NCI-H82 treated with DMSO at 0.1 percent for 48 hours (cell line): ENCODE measurements at regions not wholly inside any gene's neighbourhood (a gene's known extent, or its start where the extent isn't known, plus 50 kb on each side); places are given as distances from the start of the nearest gene placed in this dataset.
"Not testable (repeated sequence)": the region's sequence is repeated elsewhere in the genome, so short reads cannot be mapped to it uniquely, and the experiment has no call there.

ENCODE experiments used
- DNase-seq: peaks from one replicate; lab custom pipeline; 2025; ENCODE audit not compliant: unreplicated experiment; lab: John Stamatoyannopoulos, UW

DNA sequence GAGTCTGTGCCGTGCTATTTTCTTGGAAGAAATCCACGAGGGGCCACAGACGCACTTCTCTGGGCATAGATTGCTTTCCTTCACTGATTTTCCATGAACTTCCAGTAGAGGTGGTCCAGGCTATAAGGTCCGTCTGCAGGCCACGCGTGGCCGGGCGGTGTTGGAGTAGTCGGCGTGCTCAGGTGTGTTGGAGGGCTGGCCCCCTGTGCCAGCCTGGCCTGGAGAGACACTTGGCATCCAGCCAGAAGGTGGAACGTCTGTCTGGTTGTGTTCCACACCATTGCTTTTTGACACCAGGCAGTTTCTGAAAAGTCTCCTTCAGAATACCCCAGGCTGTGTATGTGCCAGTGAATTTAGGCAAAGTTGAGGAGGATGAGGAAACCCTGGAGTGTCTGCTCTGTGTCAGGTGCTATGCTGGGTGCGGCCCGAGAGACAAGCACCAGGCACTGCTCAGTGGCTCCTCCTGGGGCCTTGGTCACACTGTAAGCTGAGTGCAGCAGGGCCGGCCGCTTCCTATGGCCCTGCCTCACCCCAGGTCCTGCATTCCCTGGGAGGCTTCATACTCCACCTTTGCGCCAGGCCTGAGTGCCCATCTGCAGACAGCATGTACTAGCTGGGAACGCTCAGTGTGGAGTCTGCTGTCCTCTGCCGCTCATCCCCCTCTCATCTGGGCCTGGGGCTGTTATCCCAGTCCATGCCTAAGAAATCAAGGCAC is 52.1 kb upstream of the TAMM41 start:
- no peak for DNase-seq

GRCh38 chr3:11899389-11899788 is 52.7 kb upstream of the TAMM41 start:
- not testable (repeated sequence) for DNase-seq

- no peak for DNase-seq
Observed at GRCh38 chr3:11899826-11900225, 53.1 kb upstream of the TAMM41 start.

DNA sequence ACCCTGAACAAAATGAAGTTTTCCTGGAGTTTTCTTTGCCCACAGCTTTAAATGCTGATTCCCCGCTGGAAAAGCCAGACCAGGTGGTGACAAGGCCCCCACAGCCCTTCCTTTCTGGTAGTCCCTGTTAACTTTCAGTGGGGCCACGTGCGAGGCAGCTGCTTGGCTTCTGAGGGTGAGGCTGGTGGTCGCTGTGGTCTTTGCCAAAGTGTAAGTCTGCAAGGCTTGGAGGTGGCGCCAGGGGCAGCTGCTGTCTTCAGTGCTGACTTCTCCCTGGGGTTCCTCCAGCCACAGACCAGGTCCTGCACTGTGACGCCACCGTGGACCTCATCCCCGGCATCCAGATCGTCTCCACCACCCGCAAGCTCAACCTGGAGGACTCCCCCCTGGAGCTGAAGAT is 54.1 kb upstream of the TAMM41 start:
- DNase-seq: no peak

GRCh38 chr3:11901286-11901875 is 54.7 kb upstream of the TAMM41 start:
- DNase-seq: no peak

DNA sequence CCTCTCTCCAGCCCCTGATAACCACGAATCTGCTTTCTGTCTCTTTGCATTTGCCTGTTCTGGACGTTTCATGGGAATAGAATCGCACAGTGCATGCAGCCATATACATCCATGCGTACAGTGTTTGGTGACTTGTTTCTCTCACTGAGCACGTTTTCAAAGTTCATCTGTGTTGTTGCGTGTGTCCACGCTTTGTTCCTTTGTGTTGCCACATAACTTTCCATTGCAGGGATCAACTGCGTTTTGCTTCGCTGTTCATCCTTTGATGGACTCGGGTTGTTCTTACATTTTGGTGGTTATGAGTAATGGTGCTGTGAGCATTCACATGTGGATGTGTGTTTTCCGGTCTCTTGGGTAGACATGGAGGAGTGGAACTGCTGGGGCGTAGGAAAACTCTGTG is 56.4 kb upstream of the TAMM41 start:
- DNase-seq: no peak

DNA sequence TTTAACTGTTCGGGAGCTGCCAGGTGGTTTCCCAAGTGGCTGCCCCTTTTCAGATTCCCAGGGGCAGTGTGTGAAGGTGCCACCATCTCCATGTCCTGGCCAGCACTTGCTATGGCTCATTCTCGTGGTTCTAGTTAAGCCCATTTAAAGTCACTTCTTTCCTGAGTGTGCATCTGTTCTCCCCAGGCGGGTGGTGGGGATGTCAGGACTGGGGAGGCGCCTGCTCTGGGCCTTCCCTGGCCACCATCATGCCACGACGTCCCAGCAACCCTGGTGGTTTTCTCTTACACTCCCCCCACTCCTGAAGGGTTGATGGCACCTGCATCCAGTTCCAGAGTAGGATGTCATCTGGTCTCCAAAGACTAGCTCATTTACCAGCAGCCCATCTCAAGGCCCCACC is 56.8 kb upstream of the TAMM41 start:
- DNase-seq: no peak

DNA sequence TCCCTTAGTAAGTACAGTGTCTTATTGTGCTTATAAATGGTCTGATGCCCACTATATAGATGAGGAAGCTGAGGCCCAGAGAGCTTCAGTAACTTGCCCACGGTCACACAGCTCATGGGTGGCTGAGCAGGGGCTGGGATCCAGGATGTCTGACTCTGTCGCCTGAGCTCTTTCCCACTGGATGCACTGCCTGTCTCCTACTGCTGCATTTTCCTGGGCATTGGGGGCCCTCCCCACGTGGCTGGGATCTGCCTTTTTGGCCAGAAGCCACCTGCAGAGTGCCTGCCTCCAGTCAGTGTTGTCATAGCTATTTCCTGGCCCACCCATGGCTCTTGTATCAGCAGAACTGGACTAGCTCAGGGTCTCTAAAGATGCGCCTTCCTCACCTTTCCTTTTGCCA is 57.5 kb upstream of the TAMM41 start:
- no peak for DNase-seq

- DNase-seq: no peak
Observed at GRCh38 chr3:11906407-11906806, 59.7 kb upstream of the TAMM41 start.

DNA sequence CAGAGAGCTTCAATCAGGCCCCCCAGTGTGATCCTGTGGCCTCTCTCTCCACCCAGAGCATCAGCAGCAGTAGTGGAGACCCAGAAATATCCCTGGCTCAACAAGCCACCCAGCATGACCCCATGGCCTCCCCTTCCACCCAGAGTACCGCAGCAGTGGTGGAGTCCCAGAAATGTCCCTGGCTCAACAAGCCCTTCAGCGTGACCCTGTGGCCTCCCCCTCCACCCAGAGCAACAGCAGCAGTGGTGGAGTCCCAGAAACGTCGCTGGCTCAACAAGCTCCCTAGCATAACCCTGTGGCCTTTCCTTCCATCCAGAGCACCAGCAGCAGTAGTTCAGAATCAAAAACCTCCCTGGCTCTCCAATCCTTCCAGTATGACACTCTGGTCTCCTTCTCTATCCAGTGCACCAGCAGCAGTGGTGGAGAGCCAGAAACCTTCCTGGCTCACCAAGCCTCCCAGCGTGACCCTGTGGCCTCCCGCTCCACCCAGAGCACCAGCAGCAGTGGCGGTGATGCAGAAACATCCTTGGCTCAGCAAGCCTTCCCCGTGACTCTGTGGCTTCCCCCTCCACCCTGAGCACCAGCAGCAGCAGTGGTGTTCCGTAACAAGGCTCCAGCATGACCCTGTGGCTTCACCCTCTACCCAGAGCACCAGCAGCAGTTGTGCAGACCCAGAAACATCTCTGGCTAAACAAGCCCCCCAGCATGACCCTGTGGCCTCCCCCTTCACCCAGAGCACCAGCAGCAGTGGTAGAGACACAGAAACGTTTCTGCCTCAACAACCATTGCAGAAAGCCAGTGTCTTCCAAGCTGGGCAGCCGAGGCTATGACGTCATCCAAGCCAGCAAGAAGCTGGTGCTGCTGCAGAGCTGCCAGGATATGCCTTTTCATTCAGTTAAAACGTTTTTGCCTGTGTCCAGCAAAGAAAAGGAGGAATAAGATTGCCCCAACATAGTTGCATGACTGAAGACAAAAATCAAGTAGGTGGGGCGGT is 61.3 kb upstream of the TAMM41 start:
- no peak for DNase-seq

DNA sequence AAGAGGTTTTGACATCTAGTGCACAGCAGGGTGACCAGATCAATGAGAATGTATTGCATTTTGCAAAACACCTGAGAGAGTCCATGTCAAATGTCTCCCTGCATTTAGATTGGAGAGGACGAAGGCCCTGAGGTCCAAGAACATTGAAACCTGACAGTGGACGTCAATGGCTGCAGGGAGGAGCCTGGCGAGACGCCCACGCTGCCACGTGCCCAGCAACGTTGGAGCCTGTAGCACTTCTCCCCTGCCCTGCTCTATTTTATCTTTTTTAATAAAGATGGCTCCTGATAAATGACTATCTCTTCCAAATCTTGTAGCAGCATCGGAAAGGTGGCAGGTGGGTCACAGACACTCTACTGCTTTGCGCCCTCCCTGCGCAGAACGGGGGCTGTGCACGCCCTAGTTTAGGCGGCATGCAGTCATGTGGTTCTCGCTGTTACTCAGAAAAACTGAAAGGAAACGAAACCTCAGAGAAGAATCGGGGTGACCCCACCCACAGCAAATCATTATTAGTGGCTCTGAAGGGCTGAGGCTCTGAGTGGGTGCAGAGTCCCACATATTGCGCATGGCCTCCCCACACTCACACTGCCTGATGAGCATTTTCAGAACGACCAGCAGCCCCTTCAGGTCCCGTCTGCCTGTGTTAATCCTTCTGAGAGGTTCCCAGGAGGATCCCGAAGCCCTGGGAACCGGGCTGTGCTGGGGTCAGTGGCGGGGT is 62.5 kb upstream of the TAMM41 start:
- no peak for DNase-seq

DNA sequence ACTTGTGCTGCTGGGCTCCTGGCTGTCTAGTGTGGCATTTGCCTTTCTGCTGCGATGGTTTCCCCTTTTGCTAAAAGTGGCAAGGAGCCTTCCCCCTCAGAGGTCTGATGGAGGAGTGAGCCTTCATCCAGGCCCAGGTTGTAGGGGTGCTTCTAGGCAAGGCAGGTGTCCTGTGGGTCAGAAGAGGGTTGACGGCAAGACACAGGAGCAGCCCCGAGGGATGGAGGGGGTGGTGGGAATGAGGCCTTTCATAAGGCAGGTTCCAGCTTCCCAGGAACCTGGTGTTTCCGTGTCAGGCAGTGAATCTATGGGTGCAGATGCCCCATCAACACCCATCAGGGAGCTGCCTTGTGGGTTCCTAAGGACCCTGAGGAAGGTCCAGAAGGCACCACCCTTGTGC is 63.0 kb upstream of the TAMM41 start:
- no peak for DNase-seq

DNA sequence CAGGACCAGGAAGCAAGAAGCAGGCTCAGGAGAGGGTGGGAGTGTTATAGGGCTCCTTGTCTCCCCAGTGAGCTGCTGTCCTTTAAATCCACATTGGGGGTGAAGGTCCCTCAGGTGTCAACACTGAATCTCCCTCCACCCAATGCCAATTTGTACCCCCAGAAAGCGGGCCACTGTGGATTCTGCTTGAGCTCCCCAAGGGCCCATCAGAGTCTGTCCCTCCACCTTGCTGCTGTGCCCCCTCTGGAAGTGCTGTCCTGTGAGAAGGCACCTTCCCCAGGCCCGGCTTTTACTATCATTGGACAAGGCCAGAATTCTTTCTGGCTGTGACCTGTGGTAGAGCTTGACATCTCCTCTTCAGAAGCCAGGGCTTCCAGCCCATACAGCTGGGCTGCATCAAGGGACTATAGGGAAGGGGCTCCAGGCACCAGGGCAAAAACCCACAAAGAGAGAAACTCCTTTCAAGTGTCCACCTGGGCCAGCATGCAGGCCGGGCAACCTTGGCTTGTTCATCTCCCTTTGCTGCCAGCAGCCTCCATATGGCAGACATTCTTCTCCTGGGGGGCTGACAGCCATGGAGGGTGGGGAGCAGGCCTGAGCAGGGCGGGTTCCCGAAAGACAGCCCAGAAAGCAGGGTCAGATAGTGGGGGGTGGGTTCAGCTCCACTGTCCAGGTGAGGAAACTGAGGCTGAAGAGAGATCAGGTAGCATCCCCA is 63.7 kb upstream of the TAMM41 start:
- DNase-seq: not testable (repeated sequence)

GRCh38 chr3:11910971-11911531 is 64.4 kb upstream of the TAMM41 start:
- no peak for DNase-seq

- DNase-seq: not testable (repeated sequence)
Observed at GRCh38 chr3:11911887-11912286, 65.2 kb upstream of the TAMM41 start.

DNA sequence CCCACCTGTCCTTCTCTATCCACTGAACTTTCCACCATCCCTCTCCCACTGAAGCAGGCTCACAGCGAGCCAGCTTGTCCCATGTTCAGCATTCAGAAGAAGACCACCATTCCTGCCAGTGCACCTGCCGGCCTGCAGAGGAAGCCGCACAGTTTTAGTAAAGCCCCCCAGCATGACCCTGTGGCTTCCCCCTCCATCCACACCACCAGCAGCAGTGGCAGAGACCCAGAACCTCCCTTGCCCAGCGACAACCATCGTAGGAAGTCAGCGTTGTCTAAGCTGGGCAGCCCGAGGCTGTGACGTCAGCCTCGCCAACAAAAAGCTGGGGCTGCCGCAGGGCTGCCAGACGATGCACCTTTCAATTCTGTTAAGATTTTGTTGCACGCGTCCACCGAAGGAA is 66.6 kb upstream of the TAMM41 start:
- no peak for DNase-seq

DNA sequence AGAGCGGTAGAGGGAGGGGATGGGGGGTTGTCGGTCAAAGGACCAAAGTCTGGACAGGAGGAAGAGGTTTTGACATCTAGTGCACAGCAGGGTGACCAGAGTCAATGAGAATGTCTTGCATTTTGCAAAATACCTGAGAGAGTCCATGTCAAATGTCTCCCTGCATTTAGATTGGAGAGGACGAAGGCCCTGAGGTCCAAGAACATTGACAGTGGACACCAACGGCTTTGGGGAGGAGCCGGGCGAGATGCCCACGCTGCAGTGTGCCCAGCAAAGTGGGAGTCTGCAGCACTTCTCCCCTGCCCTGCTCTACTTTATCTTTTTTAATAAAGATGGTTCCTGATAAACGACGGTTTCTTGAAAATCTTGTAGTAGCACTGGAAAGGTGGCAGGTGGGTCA is 67.4 kb upstream of the TAMM41 start:
- DNase-seq: no peak

GRCh38 chr3:11914651-11915050 is 68.0 kb upstream of the TAMM41 start:
- no peak for DNase-seq

DNA sequence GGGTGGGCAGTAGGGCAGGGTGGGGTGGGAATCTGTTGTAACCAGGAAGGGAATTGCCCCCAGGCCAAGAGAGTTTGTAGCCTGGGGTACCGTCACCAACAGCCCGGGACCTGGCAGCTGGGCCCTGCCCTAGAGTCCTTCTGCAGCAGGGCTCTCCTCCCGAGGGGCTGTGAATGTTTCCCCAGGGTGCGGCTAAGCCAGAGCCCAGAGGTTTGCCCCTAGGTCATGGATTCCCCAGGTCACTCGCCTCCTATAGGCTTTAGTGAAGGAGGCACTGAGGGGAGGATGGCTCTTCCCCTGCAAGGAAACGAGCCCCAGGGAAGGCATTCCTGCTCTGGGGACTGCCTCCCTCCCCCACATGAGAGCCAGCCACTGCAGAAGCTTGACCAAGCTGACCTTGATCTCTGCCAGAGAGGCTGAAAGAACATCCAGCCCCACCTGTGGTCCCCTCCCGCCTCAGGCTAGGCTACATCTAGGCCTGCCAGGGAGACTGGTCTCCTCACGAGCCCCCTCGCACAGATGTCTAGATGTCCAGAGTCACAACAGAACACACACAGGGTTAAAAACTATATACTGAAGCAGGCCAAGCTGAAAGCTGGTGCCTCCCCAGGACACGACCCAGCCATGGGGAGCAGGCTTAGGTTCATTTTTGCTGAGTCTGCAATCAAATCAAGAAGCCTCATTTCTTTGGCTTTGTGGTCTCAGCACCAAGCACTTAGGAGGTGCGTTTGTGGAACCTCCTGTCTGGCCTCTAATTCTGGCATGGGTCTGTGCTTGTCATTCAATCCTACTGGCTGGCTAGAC is 69.1 kb upstream of the TAMM41 start:
- no peak for DNase-seq

GRCh38 chr3:11916425-11916762 is 69.7 kb upstream of the TAMM41 start:
- DNase-seq: not testable (repeated sequence)
